NCI-H1092 treated with DMSO at 0.1 percent for 48 hours (cell line): ENCODE measurements at regions not wholly inside any gene's neighbourhood (a gene's known extent, or its start where the extent isn't known, plus 50 kb on each side); places are given as distances from the start of the nearest gene placed in this dataset.

Experiments used
- DNase-seq: peaks from one replicate; lab custom pipeline; 2025; lab: John Stamatoyannopoulos, UW

DNA sequence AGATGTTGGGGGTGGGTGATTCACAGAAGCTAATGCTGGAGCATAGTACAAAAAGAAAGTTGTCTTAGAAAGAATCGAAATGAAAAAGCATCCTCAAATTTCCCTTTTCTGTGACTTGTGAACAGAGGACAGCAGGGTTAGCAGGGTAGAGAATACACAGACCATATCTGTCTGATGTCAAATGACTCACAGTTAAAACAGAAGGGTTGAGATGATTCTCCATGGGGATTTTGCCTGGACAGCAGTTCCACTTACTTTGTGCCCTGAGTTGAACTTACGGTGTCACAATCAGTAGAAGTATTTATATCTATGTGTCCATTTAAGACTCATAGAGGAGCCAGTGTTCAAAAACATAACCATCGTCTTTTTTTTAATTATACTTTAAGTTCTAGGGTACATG is 801.6 kb downstream of the KCTD16 start:
- no peak for DNase-seq

DNA sequence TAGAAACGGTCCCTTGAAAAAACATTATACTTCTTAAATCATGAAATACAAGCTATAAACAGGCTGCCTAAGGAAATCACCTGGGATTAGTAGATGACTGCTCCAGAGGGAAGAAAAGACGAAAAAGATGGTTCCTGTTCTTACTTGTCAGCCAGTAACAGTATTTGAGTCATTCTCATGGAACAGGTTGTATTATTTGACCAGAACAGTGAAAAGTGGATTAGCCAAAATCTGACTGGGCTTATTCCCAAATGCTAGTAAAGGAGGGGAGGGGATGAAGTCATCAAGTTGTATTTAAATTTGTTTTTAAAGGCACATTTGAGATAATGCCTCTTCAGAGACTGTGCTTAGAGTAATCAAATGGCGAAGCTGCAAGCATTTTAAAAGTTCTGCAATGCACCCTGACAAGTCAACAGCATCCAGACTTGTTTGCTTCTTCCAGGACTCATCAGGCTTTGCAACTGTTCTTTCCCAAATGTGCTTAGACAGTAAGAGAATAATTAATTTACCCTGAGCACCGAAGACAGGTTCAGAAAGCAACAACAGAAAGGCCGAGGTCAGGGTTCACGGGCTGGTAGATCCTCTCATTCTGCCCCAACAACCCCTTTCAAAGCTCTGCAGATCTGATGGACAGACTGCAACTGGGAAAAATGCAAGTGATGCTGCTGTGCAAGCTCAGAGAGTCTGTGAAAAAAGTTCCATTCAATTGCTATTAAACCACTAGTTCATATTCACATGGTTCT is 800.6 kb downstream of the KCTD16 start:
- no peak for DNase-seq

DNA sequence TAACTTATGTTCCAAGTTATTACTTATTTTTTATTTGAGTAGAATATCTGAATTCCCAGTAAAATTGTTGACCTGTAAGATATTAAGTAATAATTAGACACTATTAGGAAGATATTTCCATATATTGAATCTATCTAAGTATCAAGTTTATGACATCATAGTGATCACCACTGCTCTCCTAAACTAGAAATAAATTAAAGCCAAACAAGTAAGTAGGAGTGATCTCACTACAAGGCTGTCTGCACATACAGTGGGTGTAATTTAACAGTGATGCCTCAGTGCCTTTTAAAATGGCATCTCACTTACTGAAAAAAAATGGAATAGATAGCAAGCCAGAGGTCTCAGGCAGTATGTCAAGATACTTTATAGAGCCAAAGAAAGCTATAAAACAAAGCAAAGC is 789.6 kb downstream of the KCTD16 start:
- no peak for DNase-seq

DNA sequence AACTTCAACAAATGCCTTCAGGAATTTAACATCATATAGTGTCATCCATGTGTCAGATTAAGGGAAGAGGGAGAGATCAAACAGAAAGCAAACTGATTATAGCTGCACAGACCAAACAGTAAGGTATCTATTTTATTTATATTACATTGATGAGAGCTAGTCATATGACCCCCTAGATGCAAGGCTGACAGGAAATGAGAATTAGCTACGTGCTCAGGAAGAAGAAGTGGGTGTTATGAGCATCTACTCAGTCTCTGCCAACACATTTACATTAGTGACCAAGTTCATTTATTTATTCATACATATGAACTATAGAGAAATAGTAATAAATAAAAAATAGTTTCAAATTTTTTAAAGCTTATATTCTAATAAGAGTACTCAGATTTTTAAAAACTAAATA is 787.3 kb downstream of the KCTD16 start:
- no peak for DNase-seq

DNA sequence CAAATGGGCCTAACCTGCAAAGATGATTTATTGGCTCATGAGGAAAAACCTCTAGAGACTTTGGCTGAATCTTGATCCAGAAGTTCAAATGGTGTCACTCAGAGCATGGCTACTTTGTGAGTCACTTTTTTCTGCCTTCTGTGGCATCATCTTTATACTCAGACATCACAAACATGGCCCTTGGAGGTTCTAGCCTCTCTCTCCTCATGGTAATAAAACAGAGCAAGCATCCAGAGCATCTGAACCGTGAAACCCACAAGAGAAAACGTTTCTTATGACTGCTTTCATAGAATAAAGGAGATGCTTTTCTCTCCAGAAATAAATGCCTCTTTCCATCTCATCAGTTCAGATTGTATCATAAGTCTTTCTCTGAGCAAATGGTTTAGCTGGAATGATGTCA is 780.3 kb downstream of the KCTD16 start:
- DNase-seq: no peak

DNA sequence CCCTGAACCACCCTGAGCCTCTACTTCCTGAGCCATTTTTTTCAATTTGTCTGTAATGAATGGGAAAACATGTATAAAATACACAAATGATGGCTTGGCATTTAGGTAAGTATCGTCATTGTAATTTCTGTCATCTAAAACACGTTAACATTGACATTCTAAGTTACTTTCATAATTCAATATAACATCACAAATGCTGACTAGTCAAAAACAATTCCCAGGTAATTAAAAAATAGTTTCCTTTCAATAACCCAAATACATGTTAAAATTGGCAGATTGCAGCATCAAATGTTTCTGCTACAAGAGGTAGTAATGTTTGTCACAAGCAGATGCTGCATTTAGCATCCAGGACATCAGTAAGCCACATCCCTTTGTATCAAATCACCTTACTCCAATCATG is 776.4 kb downstream of the KCTD16 start:
- DNase-seq: no peak

DNA sequence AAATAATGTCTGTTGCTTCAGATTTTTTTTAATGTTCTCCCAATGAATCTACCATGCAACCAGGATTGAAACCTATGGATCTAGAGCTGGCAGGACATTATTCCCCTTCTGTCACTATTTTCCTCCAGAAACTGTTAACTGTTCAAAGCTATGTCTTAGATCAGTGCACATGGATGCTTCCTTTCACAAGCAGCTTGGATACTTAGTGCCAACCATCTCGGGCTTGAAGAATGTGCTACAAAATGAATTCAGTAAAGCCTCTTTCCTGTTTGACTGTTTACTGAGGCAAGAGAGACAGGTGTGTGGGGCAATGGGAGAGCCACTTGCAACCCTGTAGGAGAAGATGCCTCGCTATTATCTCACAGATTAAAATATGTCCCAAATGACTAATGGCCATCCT is 774.8 kb downstream of the KCTD16 start:
- peak; percentile 20 for DNase-seq

DNA sequence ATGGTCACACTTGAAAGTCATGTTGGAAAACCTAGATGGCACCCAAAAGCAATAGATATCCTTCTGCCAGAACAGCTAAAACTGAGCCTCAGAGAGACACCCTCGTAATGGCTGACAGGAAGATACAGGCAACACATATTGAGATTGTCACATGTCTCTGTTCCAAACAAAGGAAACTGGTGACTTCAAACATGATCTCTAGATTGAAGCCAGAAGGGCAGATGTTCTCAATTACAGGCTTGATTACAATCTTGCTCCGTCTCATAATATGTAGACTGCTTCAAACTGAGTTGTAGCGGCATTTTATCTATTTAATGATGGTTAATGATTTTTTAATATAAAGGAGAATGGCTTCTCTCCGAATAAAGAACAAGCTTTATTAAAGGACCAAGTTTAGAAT is 774.3 kb downstream of the KCTD16 start:
- DNase-seq: no peak

DNA sequence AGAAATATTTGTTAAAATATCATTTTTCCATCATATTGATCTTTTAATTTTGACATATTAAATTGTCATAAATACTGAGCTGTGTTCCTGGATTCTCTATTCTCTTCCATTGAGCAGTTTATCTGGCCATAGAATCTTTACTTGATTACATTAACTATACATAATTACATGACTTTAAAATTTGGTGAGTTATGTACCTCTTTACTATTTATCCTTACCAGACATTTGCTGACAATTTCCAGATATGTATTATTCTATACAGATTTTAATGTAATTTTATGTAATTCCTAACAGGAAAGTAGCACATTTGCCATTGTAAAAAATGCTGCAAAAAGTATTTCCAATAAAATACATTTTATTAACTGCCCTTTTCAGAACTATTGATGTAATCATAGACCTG is 770.3 kb downstream of the KCTD16 start:
- DNase-seq: no peak

DNA sequence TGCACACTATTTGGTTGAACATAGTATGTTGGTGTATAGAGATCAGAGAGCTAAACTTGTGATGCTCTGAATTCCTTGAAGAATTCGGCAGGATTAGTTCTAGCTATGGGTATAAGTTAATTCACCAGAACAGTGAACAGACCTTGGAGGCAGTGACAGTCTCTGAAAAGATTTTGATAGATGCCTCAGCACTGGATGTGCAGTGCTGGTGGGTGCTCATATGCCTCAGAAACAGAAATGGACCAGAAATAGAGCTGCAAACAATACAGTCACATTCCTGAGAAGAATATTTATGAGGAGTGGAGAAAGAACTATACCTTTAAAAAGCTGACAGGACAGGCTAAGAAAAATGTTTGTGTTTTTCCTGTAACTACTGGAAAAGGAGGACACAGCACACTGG is 747.7 kb downstream of the KCTD16 start:
- DNase-seq: no peak

DNA sequence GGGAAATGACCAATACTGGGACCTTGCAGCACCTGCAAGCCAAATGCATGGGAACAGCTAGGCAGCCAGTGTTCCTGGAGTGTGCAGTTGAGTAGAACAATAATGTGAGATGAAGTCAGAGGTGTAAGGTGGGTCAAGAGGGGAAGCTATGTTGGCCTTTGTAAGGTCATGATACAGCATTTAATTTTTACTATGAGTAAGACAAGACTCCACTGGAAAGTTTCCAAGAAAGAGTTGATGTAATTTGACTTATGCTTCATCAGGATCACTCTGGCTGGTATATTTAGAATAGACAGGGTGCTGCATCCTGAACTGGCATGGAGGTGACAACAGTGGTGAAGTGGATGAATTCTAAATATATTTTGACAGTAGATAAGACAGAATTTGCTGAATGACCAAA is 744.8 kb downstream of the KCTD16 start:
- DNase-seq: no peak

DNA sequence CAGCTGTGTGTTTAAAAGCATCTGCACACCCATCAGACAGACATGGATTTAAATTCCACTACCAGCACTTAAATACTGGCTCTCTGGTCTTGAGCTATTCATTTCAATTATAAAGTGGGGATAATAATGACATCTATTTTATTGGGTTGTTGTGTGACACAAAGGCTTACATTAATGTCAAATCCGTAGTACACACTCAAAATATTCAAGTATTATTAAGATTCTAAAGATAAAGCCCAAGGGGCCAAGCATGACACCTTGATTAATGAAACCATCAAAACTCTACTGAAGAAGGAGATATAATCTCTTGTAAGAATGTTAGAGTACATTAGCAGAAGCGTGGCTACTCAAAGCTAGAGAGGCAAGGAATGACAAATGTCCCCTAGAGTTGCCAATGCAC is 743.0 kb downstream of the KCTD16 start:
- no peak for DNase-seq

DNA sequence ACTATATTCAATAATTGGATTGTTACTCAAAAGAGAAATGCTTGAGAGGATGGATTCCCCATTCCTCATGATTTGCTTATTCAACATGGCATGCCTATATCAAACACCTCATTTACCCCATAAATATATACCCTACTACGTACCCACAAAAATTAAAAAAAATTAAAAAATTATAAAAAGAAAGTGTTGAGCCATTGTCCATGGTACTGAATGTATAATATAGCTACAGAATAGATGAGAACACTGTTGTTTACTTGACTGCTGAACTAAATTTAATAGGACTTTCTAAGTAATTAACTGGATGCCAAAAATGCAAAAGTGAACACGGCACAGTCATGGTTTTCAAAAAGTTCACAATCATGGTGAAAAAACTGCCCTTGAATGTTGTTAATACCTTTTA is 725.8 kb downstream of the KCTD16 start:
- no peak for DNase-seq

DNA sequence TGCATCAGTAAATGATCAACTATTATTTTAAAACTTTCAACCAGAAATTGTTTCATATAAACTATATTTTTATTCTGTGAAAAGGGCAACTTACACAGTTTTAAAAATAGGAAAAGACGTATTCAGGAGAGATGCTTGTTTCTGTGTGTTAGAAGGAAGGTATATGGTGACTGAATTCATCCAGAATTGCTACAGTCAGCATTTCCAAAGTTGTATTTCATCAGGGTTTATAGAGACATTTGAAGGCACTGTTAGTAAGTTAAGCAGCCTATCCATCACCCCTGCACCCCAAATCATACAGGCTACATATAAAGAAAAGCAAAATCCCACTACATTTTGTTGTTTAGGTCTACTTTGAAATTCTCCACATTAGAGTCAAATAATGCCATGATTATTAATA is 716.0 kb downstream of the KCTD16 start:
- DNase-seq: no peak

DNA sequence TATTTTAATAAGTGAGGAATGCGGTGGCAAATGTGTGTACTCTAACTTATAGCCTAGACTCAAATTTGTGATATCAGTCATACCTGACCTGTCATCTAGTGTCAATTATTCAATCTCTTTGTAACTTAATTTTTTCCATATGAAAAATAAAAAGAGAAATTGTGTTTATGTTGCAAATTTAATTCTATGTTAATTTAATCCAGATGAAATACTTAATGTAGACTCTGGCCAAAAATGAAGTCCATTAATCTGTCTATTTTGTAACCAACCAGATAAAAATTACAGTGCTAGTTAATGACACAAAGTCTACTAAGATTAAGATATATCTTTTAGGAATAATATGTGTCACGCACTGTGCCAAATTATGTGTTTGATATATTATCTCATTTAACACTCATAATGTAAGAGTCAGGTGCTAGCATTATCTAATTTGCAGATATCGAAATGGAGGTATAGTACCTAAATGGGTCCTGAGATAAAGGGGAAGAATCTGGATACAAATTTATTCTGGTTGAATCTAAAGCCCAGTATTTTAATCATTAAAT is 712.1 kb downstream of the KCTD16 start:
- DNase-seq: no peak

DNA sequence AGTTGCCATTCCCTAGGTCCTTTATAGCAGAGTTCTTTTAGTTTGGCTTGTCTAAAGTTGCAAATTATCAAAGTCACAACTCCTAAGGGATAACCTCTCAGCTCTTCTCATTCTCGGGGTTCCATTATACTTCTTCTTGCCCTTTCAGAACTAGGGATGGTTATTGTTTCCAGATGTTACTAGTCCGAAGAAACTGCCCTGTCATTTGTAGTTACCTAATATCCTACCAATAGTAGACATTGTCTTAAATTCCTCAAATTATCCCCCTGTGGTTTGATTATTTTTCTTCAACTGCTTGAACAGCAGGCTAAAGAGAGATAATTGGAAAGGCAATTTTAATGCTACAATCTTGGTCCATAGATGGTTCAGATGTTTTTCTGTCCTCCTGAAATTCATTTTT is 709.8 kb downstream of the KCTD16 start:
- no peak for DNase-seq

DNA sequence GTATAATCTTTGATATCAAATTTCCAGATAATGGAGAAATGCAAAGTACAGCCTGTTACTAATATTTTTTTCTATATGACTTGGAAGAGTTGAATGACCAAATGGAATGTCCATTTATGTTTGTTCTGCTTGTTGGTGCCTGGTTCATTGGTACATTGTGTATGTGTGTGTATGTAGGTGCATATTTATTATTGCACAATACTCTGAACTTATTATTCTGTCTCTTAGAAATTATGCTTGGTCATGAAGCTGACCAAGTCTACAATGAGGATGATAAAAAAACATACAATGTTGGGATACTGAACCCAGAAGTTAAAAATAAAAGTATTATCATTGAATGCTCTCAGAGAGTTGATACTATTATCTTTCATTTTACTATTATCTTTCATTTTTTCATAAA is 706.3 kb downstream of the KCTD16 start:
- DNase-seq: no peak

DNA sequence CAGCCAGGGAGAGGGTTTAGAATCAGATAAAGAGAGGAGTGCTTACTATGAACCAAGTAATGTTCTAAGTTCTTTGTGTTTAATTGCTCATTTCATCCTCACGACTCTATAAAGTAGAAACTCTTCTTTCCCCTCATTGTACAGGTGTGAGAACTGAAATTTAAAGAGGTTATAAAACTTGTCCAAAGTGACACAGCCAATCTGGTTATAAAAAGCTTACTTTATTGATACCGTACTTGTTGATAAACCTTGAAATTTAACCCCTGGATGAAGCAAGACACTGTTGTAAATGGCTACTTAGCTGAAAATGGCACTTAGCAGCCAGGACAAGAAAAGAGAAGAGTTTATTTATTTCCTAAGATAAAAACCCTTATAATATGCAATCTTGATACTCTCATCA is 702.4 kb downstream of the KCTD16 start:
- no peak for DNase-seq

DNA sequence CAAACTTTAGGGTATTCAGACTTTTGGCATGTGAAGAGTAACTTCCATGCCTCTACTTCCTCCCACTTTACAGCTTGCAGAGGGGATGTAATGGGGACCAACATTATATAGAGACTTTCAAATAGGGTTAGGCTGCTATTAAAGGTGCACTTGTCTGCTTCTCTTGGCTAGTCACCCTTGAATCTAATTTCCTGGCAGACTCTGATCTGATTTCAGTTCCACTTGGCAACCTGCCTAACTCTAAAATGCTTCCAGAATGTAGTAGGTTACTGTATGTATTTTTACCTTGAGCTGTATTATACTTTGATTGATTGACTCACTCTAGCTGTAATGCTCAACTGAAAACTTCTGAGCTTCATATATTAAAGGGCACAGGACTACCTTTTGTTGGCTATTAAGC is 693.4 kb downstream of the KCTD16 start:
- DNase-seq: peak; percentile 54

DNA sequence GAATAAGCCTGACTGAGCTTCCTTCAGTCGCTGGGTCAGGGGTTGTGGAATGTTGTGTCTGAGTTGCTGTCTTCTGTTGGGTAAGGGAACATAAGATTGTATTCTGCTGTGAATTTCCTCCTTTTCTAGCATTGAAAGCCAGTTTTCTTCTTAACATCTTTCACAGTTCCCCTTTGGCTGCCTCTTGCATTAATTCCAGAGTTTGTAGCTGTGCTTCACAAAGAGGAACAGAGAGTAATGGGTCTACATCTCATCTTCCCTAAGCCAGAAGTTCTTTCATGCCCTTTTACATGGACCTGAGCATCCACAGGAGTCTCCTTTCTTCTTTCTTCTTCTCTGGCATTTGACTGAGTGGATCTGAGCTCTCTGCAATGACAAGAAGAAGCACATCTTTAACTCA is 686.8 kb downstream of the KCTD16 start:
- no peak for DNase-seq

DNA sequence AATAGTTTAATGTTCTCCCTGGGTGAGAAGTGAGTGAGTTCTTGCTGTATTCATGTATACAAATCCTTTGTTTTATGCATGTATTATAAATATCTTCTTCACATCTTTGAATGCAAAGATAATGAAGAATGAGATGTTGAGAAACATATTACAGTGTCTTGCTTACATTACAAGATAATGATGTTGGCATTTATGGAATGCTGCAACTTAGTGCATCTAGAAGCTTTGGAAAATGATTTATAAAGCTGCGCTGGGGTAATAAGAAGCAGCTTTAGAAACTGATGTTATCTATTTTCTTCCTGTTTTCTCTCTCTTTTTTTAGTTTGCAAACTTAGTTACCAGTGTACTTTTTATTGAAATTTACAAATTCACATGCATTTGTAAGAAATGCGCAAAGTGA is 673.4 kb downstream of the KCTD16 start:
- no peak for DNase-seq

DNA sequence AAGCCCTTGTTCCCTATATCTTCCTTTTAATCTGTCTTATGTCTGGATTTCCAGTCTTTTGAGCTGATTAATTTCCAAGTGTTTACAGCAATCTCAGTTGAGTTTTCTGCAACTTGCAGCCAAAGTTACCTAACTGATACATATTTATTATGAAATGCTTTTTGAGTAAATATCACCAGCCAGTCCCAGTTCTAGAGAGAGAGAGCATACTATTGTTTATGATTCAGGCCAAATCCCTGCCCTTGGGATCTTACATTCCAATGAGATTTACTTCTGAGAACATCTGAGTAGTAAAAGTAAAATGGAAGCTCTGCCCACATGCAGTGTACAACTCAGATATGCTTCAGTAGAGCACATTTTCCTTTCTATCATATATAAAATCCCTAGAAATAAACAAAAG is 661.7 kb downstream of the KCTD16 start:
- DNase-seq: no peak

DNA sequence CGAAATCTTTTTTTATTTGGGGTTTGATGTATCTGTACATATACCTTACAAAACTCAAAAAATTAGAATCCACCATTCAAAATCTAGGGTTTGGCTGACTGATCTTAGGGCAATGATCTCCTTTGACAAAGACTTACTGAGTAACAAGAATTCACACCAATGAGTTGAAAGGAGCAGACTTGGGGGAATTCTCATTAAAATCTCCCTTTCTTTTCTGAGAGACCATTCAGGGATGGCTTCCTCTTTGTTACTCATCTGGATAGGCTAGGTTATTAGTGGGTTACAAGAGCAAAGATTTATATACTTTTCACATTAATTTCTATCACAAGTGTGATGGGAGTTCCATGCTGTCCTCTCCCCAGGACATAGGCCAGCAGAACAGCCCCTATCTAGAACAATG is 661.0 kb downstream of the KCTD16 start:
- DNase-seq: no peak

DNA sequence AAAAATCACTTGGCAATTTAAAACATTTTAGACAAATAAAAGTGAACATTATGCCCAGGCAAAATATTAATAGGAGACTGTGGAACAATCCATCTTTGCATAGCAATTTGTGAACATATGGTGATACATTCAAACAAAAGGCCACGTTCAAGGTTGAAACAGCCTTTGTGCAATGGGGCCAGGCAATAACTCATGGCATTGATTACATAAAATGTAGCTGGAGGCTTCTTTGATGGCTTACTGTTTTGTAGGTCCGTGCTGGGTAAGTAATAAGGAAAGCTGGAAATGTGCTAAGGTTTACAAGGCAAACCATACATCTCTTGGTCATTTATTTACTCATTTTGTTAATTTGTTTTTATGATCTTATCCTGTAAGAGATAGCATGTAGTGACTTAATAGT is 651.8 kb downstream of the KCTD16 start:
- no peak for DNase-seq
